ENCODE measurements at regions not wholly inside any gene's neighbourhood (a gene's known extent, or its start where the extent isn't known, plus 50 kb on each side); places are given as distances from the start of the nearest gene placed in this dataset.
"Not testable (repeated sequence)": the region's sequence is repeated elsewhere in the genome, so short reads cannot be mapped to it uniquely, and the experiment has no call there.

DNA sequence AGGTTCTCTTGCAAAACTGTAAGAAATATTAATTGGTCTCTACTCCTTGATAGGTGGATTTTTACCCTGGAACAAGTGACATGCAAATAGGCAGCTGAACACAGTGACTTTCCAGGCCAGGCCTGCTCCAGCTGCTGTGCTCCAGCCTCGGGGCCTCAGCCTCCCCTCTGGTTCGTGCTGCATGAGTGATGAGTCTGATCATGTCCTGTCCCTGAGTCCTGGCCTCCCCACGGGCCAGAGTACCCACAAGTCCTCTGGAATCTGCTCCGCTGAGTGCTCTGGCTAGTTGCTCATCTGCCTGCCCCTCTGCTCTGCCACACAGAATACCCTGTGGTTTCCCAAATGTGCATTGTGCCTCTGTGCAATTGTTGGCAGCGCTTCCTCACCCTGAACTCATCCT is 80.1 kb upstream of the PDZD8 start:
- H3K4me3 Mint-ChIP-seq, result no peak overlapping the region
- CTCF ChIA-PET, result no interaction called here

GRCh38 chr10:117454502-117454901 is 79.3 kb upstream of the PDZD8 start:
- no peak for DNase-seq
- Mint-ChIP-seq H3K27ac (no peak overlapping the region), H3K4me3 (no peak overlapping the region), H3K4me1 (ENCODE audit: low read depth) (no peaks in the 10 kb centered on the region), H3K9me3 (peaks cover 7% of the 10 kb centered on the region), H3K27me3 (ENCODE audit: low read depth) (peaks cover 13% of the 10 kb centered on the region), H3K36me3 (ENCODE audit: low read depth) (no peaks in the 10 kb centered on the region)
- intact Hi-C loops (cut with micrococcal nuclease), result no loop called here
- CTCF ChIA-PET, result no interaction called here

More for the DNA sequence above, 80.1 kb upstream of the PDZD8 start:
- Mint-ChIP-seq H3K36me3 (ENCODE audit: low read depth) (no peaks in the 10 kb centered on the region), H3K27me3 (ENCODE audit: low read depth) (peaks cover 13% of the 10 kb centered on the region), H3K27ac (no peak overlapping the region), H3K4me1 (ENCODE audit: low read depth) (no peaks in the 10 kb centered on the region), H3K9me3 (peaks cover 7% of the 10 kb centered on the region)
- intact Hi-C loops (cut with micrococcal nuclease), result no loop called here
- no peak for DNase-seq

DNA sequence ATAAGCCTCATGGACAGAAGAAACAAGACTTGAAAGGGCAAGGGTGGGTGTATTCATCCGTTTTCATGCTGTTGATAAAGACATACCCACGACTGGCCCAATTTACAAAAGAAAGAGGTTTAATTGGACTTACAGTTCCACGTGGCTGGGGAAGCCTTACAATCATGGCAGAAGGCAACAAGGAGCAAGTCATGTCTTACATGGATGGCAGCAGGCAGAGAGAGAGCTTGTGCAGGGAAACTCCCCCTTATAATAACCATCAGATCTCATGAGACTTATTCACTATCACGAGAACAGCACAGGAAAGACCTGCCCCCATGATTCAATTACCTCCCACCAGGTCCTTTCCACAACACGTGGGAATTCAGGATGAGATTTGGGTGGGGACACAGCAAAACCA is 78.2 kb upstream of the PDZD8 start:
- H3K9me3 Mint-ChIP-seq; H3K27ac Mint-ChIP-seq; H3K4me3 Mint-ChIP-seq; DNase-seq; intact Hi-C loops (cut with micrococcal nuclease); H3K36me3 Mint-ChIP-seq (ENCODE audit: low read depth); H3K4me1 Mint-ChIP-seq (ENCODE audit: low read depth): not testable (repeated sequence)
- CTCF ChIA-PET, result interaction anchor here (1.1 to 2.5 kb wide), 2 partner anchors 11 to 237 kb away, joined by 3 to 14 read pairs; no protein-coding TSS in a partner anchor
- H3K27me3 Mint-ChIP-seq (ENCODE audit: low read depth), result peaks cover 11% of the 10 kb centered on the region

- H3K27me3 Mint-ChIP-seq (ENCODE audit: low read depth), result peaks cover 9% of the 10 kb centered on the region
- no peak for DNase-seq
- H3K4me1 Mint-ChIP-seq (ENCODE audit: low read depth), result no peaks in the 10 kb centered on the region
- peaks cover 14% of the 10 kb centered on the region for H3K9me3 Mint-ChIP-seq
- H3K36me3 Mint-ChIP-seq (ENCODE audit: low read depth), result no peaks in the 10 kb centered on the region
- no peak overlapping the region for H3K27ac Mint-ChIP-seq
- H3K4me3 Mint-ChIP-seq, result no peak overlapping the region
- CTCF ChIA-PET, result interaction anchor here (1.3 to 2.5 kb wide), 2 partner anchors 8 to 234 kb away, joined by 4 to 14 read pairs; no protein-coding TSS in a partner anchor
- intact Hi-C loops (cut with micrococcal nuclease), result no loop called here
Measured at GRCh38 chr10:117450940-117451339, 75.7 kb upstream of the PDZD8 start.

- Mint-ChIP-seq H3K9me3 (peaks cover 18% of the 10 kb centered on the region), H3K4me1 (ENCODE audit: low read depth) (no peaks in the 10 kb centered on the region), H3K36me3 (ENCODE audit: low read depth) (peaks cover 1% of the 10 kb centered on the region), H3K4me3 (no peak overlapping the region), H3K27me3 (ENCODE audit: low read depth) (peaks cover 9% of the 10 kb centered on the region), H3K27ac (no peak overlapping the region)
- intact Hi-C loops (cut with micrococcal nuclease), result no loop called here
- no peak for DNase-seq
- CTCF ChIA-PET, result interaction anchor here (1.0 to 1.9 kb wide), 2 partner anchors 18 to 233 kb away, joined by 5 read pairs; no protein-coding TSS in a partner anchor
Measured at GRCh38 chr10:117449636-117450035, 74.4 kb upstream of the PDZD8 start.

GRCh38 chr10:117448802-117449201 is 73.6 kb upstream of the PDZD8 start:
- CTCF ChIA-PET, result interaction anchor here (0.6 to 1.9 kb wide), 2 partner anchors 130 to 232 kb away, joined by 3 to 5 read pairs; no protein-coding TSS in a partner anchor
- DNase-seq, result no peak
- Mint-ChIP-seq H3K9me3 (peaks cover 17% of the 10 kb centered on the region), H3K27me3 (ENCODE audit: low read depth) (peaks cover 9% of the 10 kb centered on the region), H3K36me3 (ENCODE audit: low read depth) (peaks cover 1% of the 10 kb centered on the region), H3K4me3 (no peak overlapping the region), H3K27ac (no peak overlapping the region), H3K4me1 (ENCODE audit: low read depth) (no peaks in the 10 kb centered on the region)
- intact Hi-C loops (cut with micrococcal nuclease), result no loop called here

- no peak for DNase-seq
- H3K9me3 Mint-ChIP-seq, result peaks cover 11% of the 10 kb centered on the region
- peaks cover 1% of the 10 kb centered on the region for H3K36me3 Mint-ChIP-seq (ENCODE audit: low read depth)
- CTCF ChIA-PET, result interaction anchor here (0.7 to 1.4 kb wide), 2 partner anchors 229 to 719 kb away, joined by 3 to 6 read pairs; no protein-coding TSS in a partner anchor
- H3K4me3 Mint-ChIP-seq, result no peak overlapping the region
- intact Hi-C loops (cut with micrococcal nuclease), result no loop called here
- no peaks in the 10 kb centered on the region for H3K4me1 Mint-ChIP-seq (ENCODE audit: low read depth)
- no peak overlapping the region for H3K27ac Mint-ChIP-seq
- H3K27me3 Mint-ChIP-seq (ENCODE audit: low read depth), result peaks cover 23% of the 10 kb centered on the region
Measured at GRCh38 chr10:117445992-117446391, 70.8 kb upstream of the PDZD8 start.

DNA sequence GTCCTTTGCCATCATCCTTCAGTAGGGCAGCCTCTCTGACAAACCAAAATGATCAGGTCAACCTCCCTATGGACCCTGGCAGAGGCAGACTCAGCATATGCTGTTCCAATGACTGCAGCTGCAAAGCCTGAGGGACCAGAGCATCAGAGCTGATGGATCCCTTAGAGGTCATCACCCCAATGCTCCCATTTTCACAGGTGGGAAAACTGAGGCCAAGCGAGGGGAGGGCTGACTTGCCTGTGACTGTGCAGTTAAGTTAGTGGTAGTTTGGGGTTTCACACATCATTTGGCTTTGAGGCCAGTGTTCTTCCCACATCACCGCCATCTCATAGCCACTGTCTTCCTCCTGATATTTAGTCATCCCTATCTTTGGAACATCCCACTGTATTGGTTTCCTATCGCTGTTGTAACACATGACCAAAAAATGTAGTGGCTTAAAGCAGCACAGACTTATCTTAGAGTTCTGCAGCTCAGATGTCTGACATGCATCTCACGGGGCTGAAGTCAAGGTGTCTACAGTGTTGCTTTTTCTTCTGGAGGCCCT is 69.3 kb upstream of the PDZD8 start:
- H3K4me3 Mint-ChIP-seq, result no peak overlapping the region
- H3K9me3 Mint-ChIP-seq, result peaks cover 11% of the 10 kb centered on the region
- H3K36me3 Mint-ChIP-seq (ENCODE audit: low read depth), result peaks cover 1% of the 10 kb centered on the region
- no peak overlapping the region for H3K27ac Mint-ChIP-seq
- no peaks in the 10 kb centered on the region for H3K4me1 Mint-ChIP-seq (ENCODE audit: low read depth)
- H3K27me3 Mint-ChIP-seq (ENCODE audit: low read depth), result peaks cover 17% of the 10 kb centered on the region
- intact Hi-C loops (cut with micrococcal nuclease), result loop anchor here (5.0 kb wide), 1 partner anchor 227 kb away; no protein-coding TSS in a partner anchor
- DNase-seq, result no peak
- CTCF ChIA-PET, result interaction anchor here (0.6 to 1.0 kb wide), 3 partner anchors 11 to 67 kb away, joined by 3 to 4 read pairs (median 3); no protein-coding TSS in a partner anchor

DNA sequence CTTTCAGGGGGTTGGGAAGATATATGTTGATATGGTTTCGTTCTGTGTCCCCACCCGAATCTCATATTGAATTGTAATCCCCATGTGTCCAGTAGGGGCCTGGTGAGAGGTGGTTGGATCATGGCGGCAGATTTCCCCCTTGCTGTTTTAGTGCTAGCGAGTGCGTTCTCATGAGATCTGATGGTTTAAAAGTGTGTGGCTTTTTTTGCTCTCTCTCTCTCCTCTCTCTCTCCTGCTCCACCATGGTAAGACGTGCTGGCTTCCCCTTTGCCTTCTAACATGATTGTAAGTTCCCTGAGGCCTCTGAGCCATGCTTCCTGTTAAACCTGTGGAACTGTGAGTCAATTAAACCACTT is 68.4 kb upstream of the PDZD8 start:
- Mint-ChIP-seq H3K27ac (no peak overlapping the region), H3K27me3 (ENCODE audit: low read depth) (peaks cover 19% of the 10 kb centered on the region), H3K4me3 (no peak overlapping the region), H3K9me3 (peaks cover 11% of the 10 kb centered on the region), H3K36me3 (ENCODE audit: low read depth) (peaks cover 1% of the 10 kb centered on the region), H3K4me1 (ENCODE audit: low read depth) (no peaks in the 10 kb centered on the region)
- intact Hi-C loops (cut with micrococcal nuclease), result loop anchor here (1.0 to 5.0 kb wide), 2 partner anchors 226 to 798 kb away; no protein-coding TSS in a partner anchor
- DNase-seq, result no peak
- CTCF ChIA-PET, result interaction anchor here (0.6 to 1.0 kb wide), 2 partner anchors 14 to 66 kb away, joined by 3 to 4 read pairs; no protein-coding TSS in a partner anchor

DNA sequence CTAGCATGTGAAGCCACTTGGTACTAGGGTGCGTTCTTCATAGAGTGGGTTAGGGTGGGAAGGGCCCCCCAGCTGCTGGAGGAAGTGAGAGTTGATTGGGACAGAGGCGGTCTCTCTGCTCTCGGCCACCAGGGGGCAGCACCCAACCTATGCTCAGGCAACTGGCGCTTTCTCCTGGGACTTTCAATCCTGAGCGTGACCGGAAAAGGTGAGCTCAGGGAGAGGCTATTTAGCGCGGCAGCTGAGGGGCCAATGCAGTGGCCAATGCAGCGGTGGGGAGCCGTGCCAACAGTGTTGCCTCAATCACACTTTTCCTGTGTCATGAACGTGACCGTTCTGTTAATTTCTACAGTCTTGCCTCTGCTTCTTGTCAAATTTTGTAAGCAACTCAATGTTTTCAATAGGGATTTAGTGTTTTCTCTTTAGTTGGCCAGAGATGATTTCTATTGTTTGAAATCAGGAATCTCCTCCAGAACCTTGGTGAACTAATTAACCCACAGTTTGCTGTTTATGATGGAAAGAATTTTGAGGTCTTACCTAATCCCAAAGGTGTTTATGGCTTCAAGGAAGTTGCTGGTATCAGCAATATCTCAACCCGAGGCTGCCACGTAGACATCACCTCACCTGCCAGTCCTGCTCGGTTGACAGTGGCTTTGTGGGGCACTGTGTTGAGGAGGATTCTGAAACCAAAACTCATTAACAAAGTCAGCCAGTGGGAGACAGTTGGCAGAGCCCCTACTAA is 67.9 kb upstream of the PDZD8 start:
- Mint-ChIP-seq H3K4me3 (no peak overlapping the region), H3K36me3 (ENCODE audit: low read depth) (peaks cover 1% of the 10 kb centered on the region), H3K4me1 (ENCODE audit: low read depth) (no peaks in the 10 kb centered on the region), H3K27ac (no peak overlapping the region), H3K27me3 (ENCODE audit: low read depth) (peaks cover 19% of the 10 kb centered on the region), H3K9me3 (peaks cover 11% of the 10 kb centered on the region)
- CTCF ChIA-PET, result interaction anchor here (0.6 to 2.0 kb wide), 17 partner anchors 9 to 1016 kb away, joined by 3 to 14 read pairs (median 4); no protein-coding TSS in a partner anchor
- intact Hi-C loops (cut with micrococcal nuclease), result loop anchor here (1.0 to 5.0 kb wide), 2 partner anchors 226 to 798 kb away; no protein-coding TSS in a partner anchor
- peak; percentile 65 for DNase-seq

DNA sequence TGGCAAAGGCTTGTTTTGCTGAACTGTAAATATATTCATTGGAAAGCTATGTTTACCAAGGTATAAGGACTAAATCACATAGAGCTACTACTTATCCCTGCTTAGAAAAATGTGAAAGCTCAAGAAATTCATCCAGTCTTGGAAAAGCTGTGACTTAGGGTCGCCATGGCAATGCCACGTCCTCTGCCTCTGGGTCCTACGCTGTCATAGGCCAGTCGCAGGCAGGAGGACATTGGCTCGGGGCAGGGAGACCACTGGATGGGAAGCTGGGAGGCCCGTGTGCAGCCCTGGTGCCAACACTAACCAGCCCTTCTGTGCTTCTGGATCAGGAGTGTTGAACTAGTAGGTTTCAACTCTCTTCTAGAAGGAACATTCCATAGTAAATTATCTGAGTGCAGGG is 67.3 kb upstream of the PDZD8 start:
- Mint-ChIP-seq H3K27me3 (ENCODE audit: low read depth) (peaks cover 19% of the 10 kb centered on the region), H3K36me3 (ENCODE audit: low read depth) (peaks cover 1% of the 10 kb centered on the region), H3K4me1 (ENCODE audit: low read depth) (no peaks in the 10 kb centered on the region), H3K4me3 (no peak overlapping the region), H3K27ac (no peak overlapping the region), H3K9me3 (peaks cover 11% of the 10 kb centered on the region)
- CTCF ChIA-PET, result interaction anchor here (0.6 to 2.0 kb wide), 20 partner anchors 8 to 1017 kb away, joined by 3 to 14 read pairs (median 4); no protein-coding TSS in a partner anchor
- intact Hi-C loops (cut with micrococcal nuclease), result loop anchor here (5.0 kb wide), 1 partner anchor 225 kb away; no protein-coding TSS in a partner anchor
- no peak for DNase-seq

- Mint-ChIP-seq H3K36me3 (ENCODE audit: low read depth) (peaks cover 1% of the 10 kb centered on the region), H3K4me1 (ENCODE audit: low read depth) (no peaks in the 10 kb centered on the region), H3K27ac (no peak overlapping the region), H3K4me3 (no peak overlapping the region), H3K9me3 (peaks cover 10% of the 10 kb centered on the region), H3K27me3 (ENCODE audit: low read depth) (peaks cover 19% of the 10 kb centered on the region)
- intact Hi-C loops (cut with micrococcal nuclease), result loop anchor here (5.0 kb wide), 1 partner anchor 225 kb away; no protein-coding TSS in a partner anchor
- no peak for DNase-seq
- CTCF ChIA-PET, result interaction anchor here (0.5 to 2.0 kb wide), 16 partner anchors 8 to 224 kb away, joined by 3 to 14 read pairs (median 4); no protein-coding TSS in a partner anchor
Measured at GRCh38 chr10:117441812-117442443, 66.7 kb upstream of the PDZD8 start.
